Renal cortex interstitium (tissue), 11 donors: ENCODE measurements at regions not wholly inside any gene's neighbourhood (a gene's known extent, or its start where the extent isn't known, plus 50 kb on each side); places are given as distances from the start of the nearest gene placed in this dataset.

Experiments
- DNase-seq, 11 donors: peaks; one replicate each; pipeline ENCODE4 v3.0.0-alpha.2; 2013; ENCODE audit warnings: low read depth in 9 of 11, low spot score in 4 of 11; ENCODE audit errors: extremely low read depth in 1 of 11

- DNase-seq = no peak
Observed at GRCh38 chr5:171509467-171509866, 90.0 kb downstream of the FGF18 start.

GRCh38 chr5:171512397-171512796, 93.0 kb downstream of the FGF18 start:
- DNase-seq = no peak

GRCh38 chr5:171513591-171513990, 94.1 kb downstream of the FGF18 start:
- DNase-seq = no peak

- DNase-seq = no peak
Observed at GRCh38 chr5:171518916-171519315, 99.5 kb downstream of the FGF18 start.

GRCh38 chr5:171520300-171521174, 101.1 kb downstream of the FGF18 start:
- DNase-seq = peak in 7 of 11 donors; percentile 8 to 54 (median 33)

GRCh38 chr5:171521219-171521633, 101.8 kb downstream of the FGF18 start:
- DNase-seq = no peak

- no peak for DNase-seq
Observed at GRCh38 chr5:171521679-171522078, 102.2 kb downstream of the FGF18 start.

- DNase-seq = no peak
Observed at GRCh38 chr5:171523781-171524180, 104.3 kb downstream of the FGF18 start.

- no peak for DNase-seq
Observed at GRCh38 chr5:171524466-171524865, 105.0 kb downstream of the FGF18 start.

GRCh38 chr5:171525085-171525484, 105.6 kb downstream of the FGF18 start:
- no peak for DNase-seq

- no peak for DNase-seq
Observed at GRCh38 chr5:171528036-171528435, 108.6 kb downstream of the FGF18 start.

- DNase-seq = no peak
Observed at GRCh38 chr5:171528865-171529614, 109.6 kb downstream of the FGF18 start.

- DNase-seq = no peak
Observed at GRCh38 chr5:171531638-171532037, 112.2 kb downstream of the FGF18 start.

GRCh38 chr5:171533153-171533552, 113.7 kb downstream of the FGF18 start:
- no peak for DNase-seq

- DNase-seq = no peak
Observed at GRCh38 chr5:171534043-171534895, 114.8 kb downstream of the FGF18 start.

GRCh38 chr5:171535162-171535561, 115.7 kb downstream of the FGF18 start:
- DNase-seq = no peak

- no peak for DNase-seq
Observed at GRCh38 chr5:171537070-171537849, 117.8 kb downstream of the FGF18 start.

GRCh38 chr5:171537923-171538537, 118.6 kb downstream of the FGF18 start:
- DNase-seq = no peak
